ENCODE measurements at regions not wholly inside any gene's neighbourhood (a gene's known extent, or its start where the extent isn't known, plus 50 kb on each side); places are given as distances from the start of the nearest gene placed in this dataset.

- TF ChIP-seq CTCF (conservative IDR thresholded peaks at IDR 0.05), result no peak
- TF ChIP-seq EZH2 (IDR thresholded peaks at IDR 0.05; ENCODE audit: low read depth), result no peak
These were observed 189.2 kb downstream of the PCSK1 start for GRCh38 chr5:96243862-96244261.
